Loucy (cell line): ENCODE measurements at regions not wholly inside any gene's neighbourhood (a gene's known extent, or its start where the extent isn't known, plus 50 kb on each side); places are given as distances from the start of the nearest gene placed in this dataset.

Experiments
- CTCF ChIP-seq: fragments of 200-600 bp; sonication (generic); conservative IDR thresholded peaks from 2 replicates; pipeline ENCODE4 v1.5.1; 2014; ENCODE audit warnings: mild to moderate bottlenecking, antibody characterized with exemption, low read length
- EZH2phosphoT487 ChIP-seq: fragments of 200-600 bp; IDR thresholded peaks from 2 replicates; pipeline ENCODE4 v1.6.1; 2018; ENCODE audit warnings: antibody characterized with exemption, mild to moderate bottlenecking, moderate library complexity, borderline replicate concordance

GRCh38 chr19:30959011-30959410 is 390.2 kb downstream of the TSHZ3 start:
- no peak for TF ChIP-seq CTCF
- no peak for TF ChIP-seq EZH2phosphoT487
